Neural progenitor cell (in vitro differentiated cells): ENCODE measurements at regions not wholly inside any gene's neighbourhood (a gene's known extent, or its start where the extent isn't known, plus 50 kb on each side); places are given as distances from the start of the nearest gene placed in this dataset.

Source experiments
- EZH2 ChIP-seq: fragments of 200-600 bp; sonication (generic); IDR thresholded peaks from 2 replicates; pipeline ENCODE4 v1.6.1; 2017; ENCODE audit warnings: antibody characterized with exemption, mild to moderate bottlenecking, moderate library complexity
- TF ChIP-seq, protein P1 (sequence below): fragments of 200-600 bp; sonication (generic); IDR thresholded peaks from 2 replicates; pipeline ENCODE4 v1.5.1; 2017; ENCODE audit warnings: antibody characterized with exemption, mild to moderate bottlenecking

DNA sequence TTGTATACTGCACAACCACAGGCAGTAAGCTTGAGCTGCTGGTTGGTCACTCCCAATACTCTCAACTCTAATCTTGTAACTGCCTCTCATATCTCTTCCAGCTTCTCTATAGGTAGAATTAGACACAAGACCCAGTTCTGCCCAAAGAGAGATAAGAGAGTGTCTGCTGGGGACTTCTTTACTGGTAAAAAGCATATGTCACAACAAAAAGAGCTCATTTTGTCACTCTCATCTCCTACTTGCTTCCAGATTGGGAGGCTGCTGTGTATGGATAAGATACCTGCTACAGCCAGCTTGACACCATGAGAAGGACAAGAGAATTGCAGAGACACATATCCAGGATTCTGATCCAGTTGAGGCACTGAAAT is 165.2 kb downstream of the PTH2R start:
- TF ChIP-seq EZH2, result no peak
- TF ChIP-seq, protein P1, sequence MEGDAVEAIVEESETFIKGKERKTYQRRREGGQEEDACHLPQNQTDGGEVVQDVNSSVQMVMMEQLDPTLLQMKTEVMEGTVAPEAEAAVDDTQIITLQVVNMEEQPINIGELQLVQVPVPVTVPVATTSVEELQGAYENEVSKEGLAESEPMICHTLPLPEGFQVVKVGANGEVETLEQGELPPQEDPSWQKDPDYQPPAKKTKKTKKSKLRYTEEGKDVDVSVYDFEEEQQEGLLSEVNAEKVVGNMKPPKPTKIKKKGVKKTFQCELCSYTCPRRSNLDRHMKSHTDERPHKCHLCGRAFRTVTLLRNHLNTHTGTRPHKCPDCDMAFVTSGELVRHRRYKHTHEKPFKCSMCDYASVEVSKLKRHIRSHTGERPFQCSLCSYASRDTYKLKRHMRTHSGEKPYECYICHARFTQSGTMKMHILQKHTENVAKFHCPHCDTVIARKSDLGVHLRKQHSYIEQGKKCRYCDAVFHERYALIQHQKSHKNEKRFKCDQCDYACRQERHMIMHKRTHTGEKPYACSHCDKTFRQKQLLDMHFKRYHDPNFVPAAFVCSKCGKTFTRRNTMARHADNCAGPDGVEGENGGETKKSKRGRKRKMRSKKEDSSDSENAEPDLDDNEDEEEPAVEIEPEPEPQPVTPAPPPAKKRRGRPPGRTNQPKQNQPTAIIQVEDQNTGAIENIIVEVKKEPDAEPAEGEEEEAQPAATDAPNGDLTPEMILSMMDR, result no peak
